ENCODE measurements at regions not wholly inside any gene's neighbourhood (a gene's known extent, or its start where the extent isn't known, plus 50 kb on each side); places are given as distances from the start of the nearest gene placed in this dataset.

DNA sequence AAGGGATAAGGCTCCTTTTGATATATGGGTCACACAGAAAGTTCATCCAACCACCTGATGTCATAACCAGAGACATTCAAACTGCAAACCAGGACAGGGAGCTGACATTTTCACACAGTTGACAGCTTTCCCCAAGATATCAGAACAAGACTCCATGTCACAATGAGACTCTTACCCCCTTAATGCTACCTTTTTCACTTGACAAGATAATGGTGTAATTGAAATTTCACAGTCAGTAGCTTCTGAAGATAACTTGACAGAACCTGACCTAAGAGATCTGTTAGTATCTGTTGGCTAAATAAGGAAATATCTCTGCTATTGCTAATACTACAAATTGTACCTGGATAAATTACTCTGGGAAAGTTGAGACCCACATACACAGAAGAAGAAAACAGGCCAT, 187.3 kb downstream of the C12orf50 start:
- Histone ChIP-seq H2AFZ (ENCODE audit: low read length) (no peak overlapping the region), H3K56ac (ENCODE audit: insufficient read length, low read depth, low read length) (no peak overlapping the region), H4K91ac (ENCODE audit: insufficient read length, low read depth, low read length) (no peak overlapping the region), H3K14ac (ENCODE audit: insufficient read depth, low read length) (no peak overlapping the region), H4K5ac (ENCODE audit: insufficient read length, low read depth, low read length) (no peak overlapping the region), H2BK12ac (ENCODE audit: insufficient read length, low read depth, low read length) (no peak overlapping the region), H3K4ac (ENCODE audit: low read depth, low read length) (no peak overlapping the region), H3K23me2 (ENCODE audit: insufficient read length, low read depth, low read length, poor library complexity, severe bottlenecking) (no peaks in the 10 kb centered on the region), H4K20me1 (ENCODE audit: control insufficient read depth, insufficient read depth, insufficient read length) (no peaks in the 10 kb centered on the region), H3K27me3 (ENCODE audit: insufficient read depth, low read length) (no peaks in the 10 kb centered on the region), H2AK5ac (ENCODE audit: insufficient read length, low read length) (no peak overlapping the region), H3K9ac (ENCODE audit: extremely low read depth, insufficient read length, low read length) (no peak overlapping the region), H2BK15ac (ENCODE audit: low read depth, low read length) (no peak overlapping the region), H2BK5ac (ENCODE audit: insufficient read length, low read length) (no peak overlapping the region), H3K27ac (ENCODE audit: insufficient read length, low read depth, low read length) (no peak overlapping the region), H2BK20ac (ENCODE audit: low read depth, low read length, poor library complexity, severe bottlenecking) (no peak overlapping the region), H2BK120ac (ENCODE audit: low read depth, low read length, poor library complexity, severe bottlenecking) (no peak overlapping the region), H3K23ac (ENCODE audit: insufficient read length, low read depth, low read length) (no peak overlapping the region), H4K8ac (replicated peaks; ENCODE audit: insufficient read length, low read depth, low read length) (no peak overlapping the region), H3K79me2 (ENCODE audit: insufficient read depth, low read length) (no peaks in the 10 kb centered on the region), H3K79me1 (ENCODE audit: insufficient read depth, low read depth, low read length, poor library complexity, severe bottlenecking) (no peaks in the 10 kb centered on the region), H3K4me2 (ENCODE audit: insufficient read depth, insufficient read length, low read length) (no peak overlapping the region), H3T11ph (ENCODE audit: low read length) (no peak overlapping the region), H3K4me1 (ENCODE audit: insufficient read depth, low read length) (no peaks in the 10 kb centered on the region), H3K18ac (ENCODE audit: insufficient read length, low read depth, low read length) (no peak overlapping the region), H3K9me3 (ENCODE audit: control insufficient read depth, low read depth, low read length) (no peaks in the 10 kb centered on the region)
- TF ChIP-seq, protein P1, sequence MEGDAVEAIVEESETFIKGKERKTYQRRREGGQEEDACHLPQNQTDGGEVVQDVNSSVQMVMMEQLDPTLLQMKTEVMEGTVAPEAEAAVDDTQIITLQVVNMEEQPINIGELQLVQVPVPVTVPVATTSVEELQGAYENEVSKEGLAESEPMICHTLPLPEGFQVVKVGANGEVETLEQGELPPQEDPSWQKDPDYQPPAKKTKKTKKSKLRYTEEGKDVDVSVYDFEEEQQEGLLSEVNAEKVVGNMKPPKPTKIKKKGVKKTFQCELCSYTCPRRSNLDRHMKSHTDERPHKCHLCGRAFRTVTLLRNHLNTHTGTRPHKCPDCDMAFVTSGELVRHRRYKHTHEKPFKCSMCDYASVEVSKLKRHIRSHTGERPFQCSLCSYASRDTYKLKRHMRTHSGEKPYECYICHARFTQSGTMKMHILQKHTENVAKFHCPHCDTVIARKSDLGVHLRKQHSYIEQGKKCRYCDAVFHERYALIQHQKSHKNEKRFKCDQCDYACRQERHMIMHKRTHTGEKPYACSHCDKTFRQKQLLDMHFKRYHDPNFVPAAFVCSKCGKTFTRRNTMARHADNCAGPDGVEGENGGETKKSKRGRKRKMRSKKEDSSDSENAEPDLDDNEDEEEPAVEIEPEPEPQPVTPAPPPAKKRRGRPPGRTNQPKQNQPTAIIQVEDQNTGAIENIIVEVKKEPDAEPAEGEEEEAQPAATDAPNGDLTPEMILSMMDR (conservative IDR thresholded peaks at IDR 0.05): no peak
- DNase-seq: no peak
- peaks cover 6 to 8% of the 10 kb centered on the region in 2 experiments for H3K4me1 Mint-ChIP-seq
- no peaks in the 10 kb centered on the region for H3K9me3 Mint-ChIP-seq
- H3K36me3 Mint-ChIP-seq (ENCODE audit: insufficient read depth in 1 of 3, low read depth in 3 of 3): no peaks in the 10 kb centered on the region
- H3K4me3 Mint-ChIP-seq: no peak overlapping the region
- H3K27ac Mint-ChIP-seq: no peak overlapping the region
- no peaks in the 10 kb centered on the region for H3K27me3 Mint-ChIP-seq (ENCODE audit: low read depth)
